Central memory CD8-positive, alpha-beta T cell (primary cell): ENCODE measurements at regions not wholly inside any gene's neighbourhood (a gene's known extent, or its start where the extent isn't known, plus 50 kb on each side); places are given as distances from the start of the nearest gene placed in this dataset.
"Not testable (repeated sequence)": the region's sequence is repeated elsewhere in the genome, so short reads cannot be mapped to it uniquely, and the experiment has no call there.

Experiments used
- ATAC-seq: fragments of 150-1000 bp; cut with Tn5 transposase; replicated peaks from 2 replicates; pipeline ENCODE4 v1.10.0; 2022; ENCODE audit warnings: mild to moderate bottlenecking, moderate FRiP score, moderate number of reproducible peaks; ENCODE audit not compliant: poor library complexity, severe bottlenecking; ENCODE audit errors: extremely low read depth
- DNase-seq, 2 donors: peaks; one replicate each; pipeline ENCODE4 v3.0.0; 2021; ENCODE audit warnings: low spot score in 2 of 2
- H3K27ac Mint-ChIP-seq: one replicate; pipeline ENCODE4 v1.8.0; 2022; ENCODE audit warnings: low read depth, mild to moderate bottlenecking, moderate library complexity, mixed read lengths
- H3K27me3 Mint-ChIP-seq: one replicate; pipeline ENCODE4 v1.8.0; 2022; ENCODE audit warnings: mixed read lengths
- H3K36me3 Mint-ChIP-seq: one replicate; pipeline ENCODE4 v1.8.0; 2022; ENCODE audit warnings: mild to moderate bottlenecking, moderate library complexity, mixed read lengths; ENCODE audit not compliant: insufficient read depth
- H3K4me1 Mint-ChIP-seq: one replicate; pipeline ENCODE4 v1.8.0; 2022; ENCODE audit warnings: mixed read lengths
- H3K4me3 Mint-ChIP-seq: one replicate; pipeline ENCODE4 v1.8.0; 2022; ENCODE audit warnings: mild to moderate bottlenecking, moderate library complexity, mixed read lengths
- H3K9me3 Mint-ChIP-seq: one replicate; pipeline ENCODE4 v1.8.0; 2022; ENCODE audit warnings: mixed read lengths

- ATAC-seq, result no peak
- no peaks in the 10 kb centered on the region for H3K4me1 Mint-ChIP-seq
- H3K27me3 Mint-ChIP-seq, result no peaks in the 10 kb centered on the region
- H3K9me3 Mint-ChIP-seq, result no peaks in the 10 kb centered on the region
- no peaks in the 10 kb centered on the region for H3K36me3 Mint-ChIP-seq
- no peak overlapping the region for H3K27ac Mint-ChIP-seq
- H3K4me3 Mint-ChIP-seq, result no peak overlapping the region
- no peak for DNase-seq
These were observed 698.3 kb upstream of the HS6ST1 start for GRCh38 chr2:129016972-129017371.

DNA sequence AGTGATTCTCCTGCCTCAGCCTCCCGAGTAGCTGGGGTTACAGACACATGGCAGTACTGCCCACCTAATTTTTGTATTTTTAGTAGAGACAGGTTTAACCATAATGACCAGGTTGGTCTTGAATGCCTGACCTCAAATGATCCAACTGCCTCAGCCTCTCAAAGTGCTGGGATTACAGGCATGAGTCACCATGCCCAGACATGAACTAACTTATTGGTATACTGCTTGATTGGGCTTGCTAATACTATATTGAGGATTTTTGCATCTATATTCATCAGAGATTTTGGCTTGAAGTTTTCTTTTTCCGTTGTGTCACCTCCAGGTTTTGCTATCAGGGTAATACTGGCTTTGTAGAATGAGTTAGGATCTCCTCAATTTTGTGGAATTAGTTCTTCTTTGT is 706.1 kb upstream of the HS6ST1 start:
- ATAC-seq (no peak), DNase-seq (no peak)
- H3K9me3 Mint-ChIP-seq, result peaks cover 7% of the 10 kb centered on the region
- H3K4me1 Mint-ChIP-seq, result no peaks in the 10 kb centered on the region
- H3K36me3 Mint-ChIP-seq, result no peaks in the 10 kb centered on the region
- H3K27me3 Mint-ChIP-seq, result peaks cover 15% of the 10 kb centered on the region
- no peak overlapping the region for H3K4me3 Mint-ChIP-seq
- no peak overlapping the region for H3K27ac Mint-ChIP-seq

DNA sequence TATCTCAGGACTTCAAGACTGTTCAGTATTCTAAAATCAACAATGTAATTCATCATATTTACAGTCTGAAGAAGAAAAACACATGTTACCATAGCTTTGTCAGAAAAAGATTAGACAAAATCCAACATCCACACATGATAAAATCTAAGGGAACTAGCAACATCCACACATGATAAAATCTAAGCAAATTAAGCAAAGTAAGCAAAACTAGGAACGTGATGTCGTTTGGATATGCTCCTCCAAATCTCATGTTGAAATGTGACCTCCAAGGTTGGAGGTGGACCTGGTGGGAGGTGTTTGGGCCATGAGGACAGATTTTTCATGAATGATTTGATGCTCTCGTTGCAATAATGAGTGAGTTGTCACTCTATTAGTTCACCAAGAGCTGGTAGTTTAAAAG is 717.3 kb upstream of the HS6ST1 start:
- H3K4me1 Mint-ChIP-seq, result no peaks in the 10 kb centered on the region
- H3K27ac Mint-ChIP-seq, result no peak overlapping the region
- no peak for ATAC-seq
- H3K4me3 Mint-ChIP-seq, result no peak overlapping the region
- H3K9me3 Mint-ChIP-seq, result peaks cover 8% of the 10 kb centered on the region
- no peaks in the 10 kb centered on the region for H3K27me3 Mint-ChIP-seq
- no peak for DNase-seq
- no peaks in the 10 kb centered on the region for H3K36me3 Mint-ChIP-seq

GRCh38 chr2:129043677-129044076 is 725.0 kb upstream of the HS6ST1 start:
- H3K9me3 Mint-ChIP-seq, result peaks cover 14% of the 10 kb centered on the region
- not testable (repeated sequence) for H3K27ac Mint-ChIP-seq, H3K4me1 Mint-ChIP-seq, ATAC-seq, H3K36me3 Mint-ChIP-seq, H3K4me3 Mint-ChIP-seq, DNase-seq, H3K27me3 Mint-ChIP-seq

DNA sequence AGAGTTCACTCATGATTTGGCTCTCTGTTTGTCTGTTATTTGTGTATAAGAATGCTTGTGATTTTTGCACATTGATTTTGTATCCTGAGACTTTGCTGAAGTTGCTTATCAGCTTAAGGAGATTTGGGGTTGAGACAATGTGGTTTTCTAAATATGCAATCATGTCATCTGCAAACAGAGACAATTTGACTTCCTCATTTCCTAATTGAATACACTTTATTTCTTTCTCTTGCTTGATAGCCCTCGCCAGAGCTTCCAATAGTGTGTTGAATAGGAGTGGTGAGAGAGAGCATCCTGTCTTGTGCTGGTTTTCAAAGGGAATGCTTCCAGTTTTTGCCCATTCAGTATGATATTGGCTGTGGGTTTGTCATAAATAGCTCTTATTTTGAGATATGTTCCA is 727.8 kb upstream of the HS6ST1 start:
- not testable (repeated sequence) for DNase-seq, H3K27ac Mint-ChIP-seq, H3K27me3 Mint-ChIP-seq, H3K4me3 Mint-ChIP-seq, ATAC-seq, H3K36me3 Mint-ChIP-seq, H3K4me1 Mint-ChIP-seq, H3K9me3 Mint-ChIP-seq

DNA sequence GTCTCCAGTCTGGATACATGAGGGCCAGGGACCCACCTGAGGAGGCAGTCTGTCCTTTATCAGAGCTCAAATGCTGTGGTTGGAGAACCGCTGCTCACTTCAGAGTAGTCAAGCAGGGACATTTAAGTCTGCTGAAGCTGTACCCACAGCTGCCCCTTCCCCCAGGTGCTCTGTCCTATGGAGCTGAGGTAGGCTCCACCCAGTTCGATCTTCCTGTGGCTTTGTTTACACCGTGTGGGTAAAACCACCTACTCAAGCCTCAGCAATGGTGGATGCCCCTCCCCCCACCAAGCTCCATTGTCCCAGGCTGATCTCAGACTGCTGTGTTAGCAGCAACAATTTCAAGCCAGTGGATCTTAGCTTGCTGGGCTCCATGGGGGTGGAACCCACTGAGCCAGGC is 731.4 kb upstream of the HS6ST1 start:
- no peaks in the 10 kb centered on the region for H3K9me3 Mint-ChIP-seq
- no peaks in the 10 kb centered on the region for H3K36me3 Mint-ChIP-seq
- H3K4me3 Mint-ChIP-seq, result no peak overlapping the region
- ATAC-seq (no peak), DNase-seq (no peak)
- H3K27me3 Mint-ChIP-seq, result no peaks in the 10 kb centered on the region
- H3K27ac Mint-ChIP-seq, result no peak overlapping the region
- H3K4me1 Mint-ChIP-seq, result no peaks in the 10 kb centered on the region

DNA sequence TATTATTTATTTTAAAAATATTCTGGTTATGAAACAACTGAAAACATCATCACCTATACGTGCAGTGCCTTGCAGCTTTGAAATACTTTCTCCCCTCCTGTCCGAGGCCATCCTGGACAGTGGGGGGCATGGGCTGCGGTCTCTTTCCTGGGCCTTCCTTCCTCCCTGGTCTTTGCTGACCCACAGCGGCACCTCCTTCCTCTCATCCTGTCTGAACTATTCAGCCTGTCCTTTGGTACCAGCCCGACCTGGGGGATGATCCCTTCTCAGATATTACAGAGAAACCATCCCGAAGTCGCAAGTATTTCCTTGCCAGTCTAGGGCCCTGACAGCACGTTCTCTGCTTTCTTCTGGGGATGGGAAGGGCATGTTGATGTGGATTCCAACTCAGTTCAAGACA is 736.6 kb upstream of the HS6ST1 start:
- H3K4me3 Mint-ChIP-seq, result no peak overlapping the region
- no peak overlapping the region for H3K27ac Mint-ChIP-seq
- H3K4me1 Mint-ChIP-seq, result no peaks in the 10 kb centered on the region
- ATAC-seq (no peak), DNase-seq (no peak)
- H3K36me3 Mint-ChIP-seq, result no peaks in the 10 kb centered on the region
- no peaks in the 10 kb centered on the region for H3K27me3 Mint-ChIP-seq
- H3K9me3 Mint-ChIP-seq, result no peaks in the 10 kb centered on the region

- no peaks in the 10 kb centered on the region for H3K36me3 Mint-ChIP-seq
- H3K9me3 Mint-ChIP-seq, result no peaks in the 10 kb centered on the region
- DNase-seq (no peak), ATAC-seq (no peak)
- H3K27me3 Mint-ChIP-seq, result no peaks in the 10 kb centered on the region
- H3K4me1 Mint-ChIP-seq, result no peaks in the 10 kb centered on the region
- no peak overlapping the region for H3K4me3 Mint-ChIP-seq
- no peak overlapping the region for H3K27ac Mint-ChIP-seq
These were observed 737.2 kb upstream of the HS6ST1 start for GRCh38 chr2:129055824-129056223.

GRCh38 chr2:129056309-129056958 is 737.8 kb upstream of the HS6ST1 start:
- H3K4me1 Mint-ChIP-seq, result no peaks in the 10 kb centered on the region
- no peak overlapping the region for H3K27ac Mint-ChIP-seq
- no peak overlapping the region for H3K4me3 Mint-ChIP-seq
- ATAC-seq, result no peak
- no peaks in the 10 kb centered on the region for H3K27me3 Mint-ChIP-seq
- DNase-seq, result no peak
- H3K36me3 Mint-ChIP-seq, result no peaks in the 10 kb centered on the region
- no peaks in the 10 kb centered on the region for H3K9me3 Mint-ChIP-seq

DNA sequence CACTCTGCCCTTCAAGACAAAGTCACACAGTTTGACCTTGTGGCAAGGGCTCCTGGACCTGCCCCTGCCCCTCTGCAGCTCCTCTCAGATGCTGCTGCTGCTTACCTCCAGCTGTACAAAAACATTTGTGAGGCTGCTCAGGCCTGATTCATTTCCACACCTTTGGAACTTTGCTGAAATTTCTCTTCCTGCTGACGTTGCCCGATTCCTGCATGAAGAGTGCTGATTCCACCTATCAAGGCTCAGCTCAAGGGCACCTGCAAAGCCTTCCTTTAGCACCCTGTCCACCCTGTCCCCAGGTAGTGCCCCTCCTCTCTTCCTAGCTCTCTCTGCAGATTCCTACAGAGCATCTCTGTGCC is 738.3 kb upstream of the HS6ST1 start:
- Mint-ChIP-seq H3K9me3 (no peaks in the 10 kb centered on the region), H3K27me3 (no peaks in the 10 kb centered on the region), H3K27ac (no peak overlapping the region), H3K4me3 (no peak overlapping the region), H3K36me3 (no peaks in the 10 kb centered on the region), H3K4me1 (no peaks in the 10 kb centered on the region)
- no peak for DNase-seq
- no peak for ATAC-seq

DNA sequence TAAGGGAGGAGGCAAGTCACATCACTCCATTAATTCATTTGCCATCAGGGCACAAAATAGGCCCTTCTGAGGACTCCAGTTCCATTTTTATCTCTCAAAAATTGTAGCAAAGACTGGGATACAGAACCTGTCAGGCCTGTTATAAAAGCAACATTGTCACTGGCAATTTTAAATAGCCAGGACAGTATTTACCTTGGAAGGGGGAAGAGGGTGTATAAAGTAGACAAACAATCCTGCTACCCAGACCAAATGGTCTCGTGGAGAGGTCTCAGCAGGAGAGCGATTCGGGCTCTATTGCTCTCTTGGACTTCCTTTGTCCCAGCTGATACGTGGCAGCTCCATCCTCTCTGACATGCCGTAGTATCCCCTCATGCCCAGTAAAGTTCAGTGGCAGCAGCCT is 740.3 kb upstream of the HS6ST1 start:
- no peak for DNase-seq
- H3K36me3 Mint-ChIP-seq, result no peaks in the 10 kb centered on the region
- H3K4me1 Mint-ChIP-seq, result no peaks in the 10 kb centered on the region
- H3K9me3 Mint-ChIP-seq, result no peaks in the 10 kb centered on the region
- no peaks in the 10 kb centered on the region for H3K27me3 Mint-ChIP-seq
- H3K4me3 Mint-ChIP-seq, result no peak overlapping the region
- H3K27ac Mint-ChIP-seq, result no peak overlapping the region
- ATAC-seq, result no peak

- Mint-ChIP-seq H3K36me3 (no peaks in the 10 kb centered on the region), H3K9me3 (no peaks in the 10 kb centered on the region), H3K4me1 (no peaks in the 10 kb centered on the region), H3K27ac (no peak overlapping the region), H3K27me3 (no peaks in the 10 kb centered on the region), H3K4me3 (no peak overlapping the region)
- DNase-seq, result no peak
- no peak for ATAC-seq
These were observed 740.8 kb upstream of the HS6ST1 start for GRCh38 chr2:129059476-129059875.

- no peaks in the 10 kb centered on the region for H3K9me3 Mint-ChIP-seq
- H3K27me3 Mint-ChIP-seq, result no peaks in the 10 kb centered on the region
- H3K4me3 Mint-ChIP-seq, result no peak overlapping the region
- H3K36me3 Mint-ChIP-seq, result no peaks in the 10 kb centered on the region
- no peak overlapping the region for H3K27ac Mint-ChIP-seq
- H3K4me1 Mint-ChIP-seq, result no peaks in the 10 kb centered on the region
- ATAC-seq (no peak), DNase-seq (no peak)
These were observed 742.6 kb upstream of the HS6ST1 start for GRCh38 chr2:129061069-129061768.
